ENCODE measurements at regions not wholly inside any gene's neighbourhood (a gene's known extent, or its start where the extent isn't known, plus 50 kb on each side); places are given as distances from the start of the nearest gene placed in this dataset.

- TF ChIP-seq CTCF (IDR thresholded peaks at IDR 0.05; ENCODE audit: unreplicated experiment in 3 of 3) = no peak
- no peaks in the 10 kb centered on the region for H3K9me3 Mint-ChIP-seq
- H3K27ac Mint-ChIP-seq = no peak overlapping the region
- H3K4me3 Mint-ChIP-seq = no peak overlapping the region
- H3K4me1 Mint-ChIP-seq = no peaks in the 10 kb centered on the region
- no peaks in the 10 kb centered on the region for H3K36me3 Mint-ChIP-seq (ENCODE audit: low read depth)
- H3K27me3 Mint-ChIP-seq (ENCODE audit: low read depth) = no peaks in the 10 kb centered on the region
Observed at GRCh38 chr2:192354512-192355244, 159.9 kb upstream of the TMEFF2 start.

DNA sequence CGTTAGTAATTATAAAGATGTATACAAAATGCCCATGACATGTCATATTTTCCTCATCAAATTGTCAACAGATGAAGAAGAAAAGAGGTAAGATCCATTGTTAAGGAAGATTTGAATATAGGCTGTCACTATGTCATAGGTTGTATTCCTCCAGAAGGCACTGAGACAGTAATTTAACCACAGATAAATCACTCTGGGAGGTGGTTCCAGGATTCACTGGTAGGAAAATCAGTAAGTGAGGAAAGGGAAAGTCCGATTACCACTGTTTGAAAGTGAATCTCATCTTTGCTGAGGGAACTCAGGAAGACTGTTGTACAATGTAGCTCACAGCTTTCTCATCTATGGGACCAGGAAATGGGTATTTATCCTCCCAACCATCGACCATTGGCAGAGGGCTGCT is 152.8 kb upstream of the TMEFF2 start:
- Mint-ChIP-seq H3K4me1 (no peaks in the 10 kb centered on the region), H3K36me3 (ENCODE audit: low read depth) (no peaks in the 10 kb centered on the region), H3K27me3 (ENCODE audit: low read depth) (no peaks in the 10 kb centered on the region), H3K4me3 (no peak overlapping the region), H3K27ac (no peak overlapping the region), H3K9me3 (peaks cover 10% of the 10 kb centered on the region)
- TF ChIP-seq CTCF (IDR thresholded peaks at IDR 0.05; ENCODE audit: unreplicated experiment in 3 of 3) = no peak

- Mint-ChIP-seq H3K4me3 (no peak overlapping the region), H3K36me3 (ENCODE audit: low read depth) (no peaks in the 10 kb centered on the region)
Observed at GRCh38 chr2:192345287-192345686, 150.6 kb upstream of the TMEFF2 start.

GRCh38 chr2:192333642-192334041 is 138.9 kb upstream of the TMEFF2 start:
- H3K4me3 Mint-ChIP-seq = no peak overlapping the region
- peaks cover 3% of the 10 kb centered on the region for H3K27me3 Mint-ChIP-seq (ENCODE audit: low read depth)
- no peak overlapping the region for H3K27ac Mint-ChIP-seq
- TF ChIP-seq CTCF (IDR thresholded peaks at IDR 0.05; ENCODE audit: unreplicated experiment in 3 of 3) = no peak
- H3K9me3 Mint-ChIP-seq = no peaks in the 10 kb centered on the region
- H3K4me1 Mint-ChIP-seq = peaks cover 8% of the 10 kb centered on the region
- H3K36me3 Mint-ChIP-seq (ENCODE audit: low read depth) = no peaks in the 10 kb centered on the region

More at GRCh38 chr2:192345287-192345686, 150.6 kb upstream of the TMEFF2 start:
- Mint-ChIP-seq H3K27me3 (ENCODE audit: low read depth) (no peaks in the 10 kb centered on the region), H3K4me1 (no peaks in the 10 kb centered on the region), H3K9me3 (peaks cover 10% of the 10 kb centered on the region), H3K27ac (no peak overlapping the region)
- no peak for TF ChIP-seq CTCF (IDR thresholded peaks at IDR 0.05; ENCODE audit: unreplicated experiment in 3 of 3)

- Mint-ChIP-seq H3K27ac (no peak overlapping the region), H3K9me3 (no peaks in the 10 kb centered on the region), H3K27me3 (ENCODE audit: low read depth) (no peaks in the 10 kb centered on the region), H3K4me3 (no peak overlapping the region), H3K36me3 (ENCODE audit: low read depth) (no peaks in the 10 kb centered on the region), H3K4me1 (no peaks in the 10 kb centered on the region)
- TF ChIP-seq CTCF (IDR thresholded peaks at IDR 0.05; ENCODE audit: unreplicated experiment in 3 of 3) = no peak
Observed at GRCh38 chr2:192328297-192328696, 133.6 kb upstream of the TMEFF2 start.

DNA sequence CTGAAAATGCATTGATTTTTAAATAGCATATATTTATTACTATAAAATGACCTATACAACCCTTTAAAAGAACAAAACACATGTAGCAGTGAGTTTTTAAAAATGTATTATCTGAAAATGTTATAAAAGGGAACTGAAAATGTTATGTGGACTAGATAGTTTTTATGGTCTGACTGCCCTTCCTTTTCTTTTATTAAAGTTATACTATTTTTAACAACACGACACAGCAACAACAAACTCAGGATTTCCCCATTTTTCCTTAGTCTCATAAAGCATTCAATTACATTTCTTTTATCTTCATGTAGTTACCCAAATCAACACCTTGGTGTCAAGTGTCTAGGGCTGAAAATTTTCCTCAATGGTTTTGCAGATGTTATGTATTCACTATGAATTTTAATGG is 132.8 kb upstream of the TMEFF2 start:
- no peaks in the 10 kb centered on the region for H3K36me3 Mint-ChIP-seq (ENCODE audit: low read depth)
- no peak overlapping the region for H3K4me3 Mint-ChIP-seq
- H3K9me3 Mint-ChIP-seq = no peaks in the 10 kb centered on the region
- no peak for TF ChIP-seq CTCF (IDR thresholded peaks at IDR 0.05; ENCODE audit: unreplicated experiment in 3 of 3)
- H3K27me3 Mint-ChIP-seq (ENCODE audit: low read depth) = no peaks in the 10 kb centered on the region
- no peak overlapping the region for H3K27ac Mint-ChIP-seq
- no peaks in the 10 kb centered on the region for H3K4me1 Mint-ChIP-seq
